AG04450 (cell line): ENCODE measurements at regions not wholly inside any gene's neighbourhood (a gene's known extent, or its start where the extent isn't known, plus 50 kb on each side); places are given as distances from the start of the nearest gene placed in this dataset.

Experiments
- CTCF ChIA-PET: fragments of 300-600, 350-600 bp; formaldehyde crosslinking; extraction: SDS; loops from one replicate; lab custom pipeline; 2022; ENCODE audit warnings: antibody characterized with exemption, inconsistent platforms; lab: Charles Lee
- POLR2A ChIA-PET: fragments of 350-600 bp; formaldehyde crosslinking; extraction: SDS; loops from one replicate; lab custom pipeline; 2021; ENCODE audit warnings: antibody characterized with exemption, inconsistent platforms; lab: Yijun Ruan, JAX
- DNase-seq: peaks from one replicate; pipeline ENCODE4 v3.0.0-alpha.2; 2011; ENCODE audit warnings: low read depth, low spot score
- H3K27ac ChIP-seq: one replicate; pipeline ENCODE4 v1.5.1; 2012; ENCODE audit warnings: low read depth, low read length, control low read depth
- H3K27me3 ChIP-seq: one replicate; pipeline ENCODE4 v1.6.0; 2012; ENCODE audit warnings: low read length; ENCODE audit not compliant: control insufficient read depth, insufficient read depth
- H3K4me3 ChIP-seq: 2 replicates; pipeline ENCODE4 v1.5.1; 2011; ENCODE audit warnings: mild to moderate bottlenecking, low read depth, low read length, control low read depth
- H3K9me3 ChIP-seq: 2 replicates; pipeline ENCODE4 v1.5.1; 2012; ENCODE audit warnings: low read length; ENCODE audit not compliant: control insufficient read depth, insufficient read depth
- TF ChIP-seq, protein P1 (sequence below): IDR thresholded peaks from 2 replicates; pipeline ENCODE4 v1.5.1; 2011; ENCODE audit warnings: low read depth, low read length, control low read depth, inconsistent platforms

DNA sequence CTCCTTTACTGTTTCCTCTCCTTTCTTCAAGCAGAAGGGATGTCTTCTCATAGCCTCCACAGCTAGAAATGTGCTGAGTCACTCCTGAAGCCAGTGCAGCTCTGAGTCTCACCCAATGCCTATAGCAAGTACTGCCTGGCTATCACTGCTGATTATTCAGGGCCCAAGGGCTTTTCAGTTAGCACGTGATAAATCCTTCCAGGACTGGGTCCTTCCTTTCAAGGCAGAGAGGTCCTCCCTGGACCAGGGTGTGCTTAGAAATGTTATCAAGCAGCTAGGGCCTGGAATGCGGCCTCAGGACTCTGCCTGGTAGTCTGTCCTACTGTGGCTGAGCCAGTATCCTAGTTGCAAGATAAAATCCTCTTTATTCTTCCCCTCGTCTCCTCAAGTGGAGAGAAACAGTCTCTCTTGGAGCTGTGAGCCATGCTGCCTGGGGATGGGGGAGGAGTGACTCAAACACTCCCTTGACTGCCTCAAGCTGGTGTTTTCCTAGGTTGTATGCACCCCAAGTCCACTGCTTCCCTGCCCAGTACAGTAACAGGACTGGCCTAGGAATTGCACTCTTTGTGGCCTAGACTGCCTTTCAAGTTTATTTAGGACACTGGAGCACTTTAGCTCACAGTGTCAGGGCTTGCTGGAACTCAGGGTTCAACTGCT lies 198.7 kb upstream of the SERP2 start:
- TF ChIP-seq, protein P1, sequence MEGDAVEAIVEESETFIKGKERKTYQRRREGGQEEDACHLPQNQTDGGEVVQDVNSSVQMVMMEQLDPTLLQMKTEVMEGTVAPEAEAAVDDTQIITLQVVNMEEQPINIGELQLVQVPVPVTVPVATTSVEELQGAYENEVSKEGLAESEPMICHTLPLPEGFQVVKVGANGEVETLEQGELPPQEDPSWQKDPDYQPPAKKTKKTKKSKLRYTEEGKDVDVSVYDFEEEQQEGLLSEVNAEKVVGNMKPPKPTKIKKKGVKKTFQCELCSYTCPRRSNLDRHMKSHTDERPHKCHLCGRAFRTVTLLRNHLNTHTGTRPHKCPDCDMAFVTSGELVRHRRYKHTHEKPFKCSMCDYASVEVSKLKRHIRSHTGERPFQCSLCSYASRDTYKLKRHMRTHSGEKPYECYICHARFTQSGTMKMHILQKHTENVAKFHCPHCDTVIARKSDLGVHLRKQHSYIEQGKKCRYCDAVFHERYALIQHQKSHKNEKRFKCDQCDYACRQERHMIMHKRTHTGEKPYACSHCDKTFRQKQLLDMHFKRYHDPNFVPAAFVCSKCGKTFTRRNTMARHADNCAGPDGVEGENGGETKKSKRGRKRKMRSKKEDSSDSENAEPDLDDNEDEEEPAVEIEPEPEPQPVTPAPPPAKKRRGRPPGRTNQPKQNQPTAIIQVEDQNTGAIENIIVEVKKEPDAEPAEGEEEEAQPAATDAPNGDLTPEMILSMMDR = no peak
- CTCF ChIA-PET = interaction anchor here (0.7 kb wide), 1 partner anchor 267 kb away, joined by 3 read pairs; no protein-coding TSS in a partner anchor
- POLR2A ChIA-PET = interaction anchor here (1.1 kb wide), 1 partner anchor 260 kb away, joined by 3 read pairs; no protein-coding TSS in a partner anchor
- Histone ChIP-seq H3K4me3 (no peak overlapping the region), H3K9me3 (no peaks in the 10 kb centered on the region), H3K27me3 (no peaks in the 10 kb centered on the region), H3K27ac (peak overlapping the region; percentile 76)
- no peak for DNase-seq

DNA sequence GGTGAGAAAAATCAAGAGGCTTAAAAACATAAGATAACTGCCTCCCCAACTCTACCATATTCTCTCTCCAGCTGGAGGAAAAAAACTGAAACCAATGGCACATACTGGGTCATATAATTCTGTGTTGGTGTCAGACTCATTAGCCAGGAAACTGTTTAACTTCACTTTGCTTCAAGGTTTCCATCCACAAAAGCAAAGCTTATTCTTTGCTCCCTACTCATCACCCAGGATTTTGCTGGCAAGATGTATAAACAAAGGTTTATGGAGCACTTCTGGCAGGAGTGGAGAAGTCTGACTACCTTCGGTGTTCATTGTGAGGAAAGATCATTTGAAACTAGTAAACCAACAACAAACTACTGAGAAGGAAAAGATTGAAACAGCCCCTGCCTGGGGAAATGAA lies 197.5 kb upstream of the SERP2 start:
- Histone ChIP-seq H3K27me3 (no peaks in the 10 kb centered on the region), H3K27ac (no peak overlapping the region), H3K9me3 (no peaks in the 10 kb centered on the region), H3K4me3 (no peak overlapping the region)
- ChIA-PET CTCF (interaction anchor here (1.2 kb wide), 1 partner anchor 14 kb away, joined by 3 read pairs; no protein-coding TSS in a partner anchor), POLR2A (no interaction called here)
- DNase-seq = no peak
- TF ChIP-seq, protein P1 = no peak

DNA sequence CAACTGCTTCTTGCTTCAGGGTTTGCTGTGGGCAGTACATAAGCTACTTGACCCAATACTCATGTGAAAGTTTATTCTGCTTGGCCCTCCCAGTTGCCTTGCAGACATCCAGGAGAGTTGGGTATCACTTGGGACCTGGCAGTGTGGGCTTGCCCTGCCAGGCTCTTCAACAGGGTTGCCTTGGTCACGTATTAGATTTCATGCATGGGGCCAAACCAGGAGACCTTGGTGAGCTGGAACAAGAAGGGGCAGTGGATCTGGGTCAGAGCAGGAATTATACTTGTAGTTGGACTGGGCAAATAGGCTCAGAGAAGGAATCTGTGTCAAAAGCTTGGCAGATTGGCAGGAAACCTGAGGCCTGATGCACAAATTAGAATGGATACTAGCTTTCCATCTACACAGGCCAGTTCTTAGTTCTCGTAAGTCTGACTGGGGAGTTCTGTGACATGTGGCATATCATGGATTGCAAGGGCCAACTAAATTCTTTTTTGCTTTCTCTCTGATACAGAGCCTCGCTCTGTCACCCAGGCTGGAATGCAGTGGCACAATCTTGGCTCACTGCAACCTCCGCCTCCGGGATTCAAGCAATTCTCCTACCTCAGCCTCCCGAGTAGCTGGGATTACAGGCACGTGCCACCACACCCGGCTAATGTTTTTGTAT lies 192.6 kb upstream of the SERP2 start:
- DNase-seq = no peak
- ChIA-PET POLR2A (no interaction called here), CTCF (no interaction called here)
- TF ChIP-seq, protein P1 = no peak
- H3K4me3 ChIP-seq = no peak overlapping the region
- no peaks in the 10 kb centered on the region for H3K9me3 ChIP-seq
- no peaks in the 10 kb centered on the region for H3K27me3 ChIP-seq
- no peak overlapping the region for H3K27ac ChIP-seq

DNA sequence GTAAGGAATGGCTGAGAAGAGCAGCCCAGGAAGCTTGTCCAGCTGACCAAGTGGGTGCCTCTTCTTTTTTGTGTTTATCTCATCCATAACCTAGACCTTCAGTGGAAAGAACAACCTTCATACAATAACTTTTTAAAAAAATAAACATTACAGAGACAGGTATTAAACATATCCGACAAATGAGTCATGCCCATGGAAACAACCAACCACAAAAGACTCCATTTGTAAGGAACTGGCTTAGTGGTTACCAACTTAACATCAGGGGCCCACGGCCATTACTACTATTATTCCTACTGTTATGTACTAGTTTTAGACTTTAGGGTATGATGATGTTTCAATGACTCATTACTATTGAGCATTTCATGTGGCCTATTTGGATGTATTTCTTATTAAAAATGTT lies 191.7 kb upstream of the SERP2 start:
- no peaks in the 10 kb centered on the region for H3K9me3 ChIP-seq

More for the DNA sequence above, 191.7 kb upstream of the SERP2 start:
- H3K27ac ChIP-seq = no peak overlapping the region
- POLR2A ChIA-PET = no interaction called here
- no peak for DNase-seq
- TF ChIP-seq, protein P1 = no peak
- no peak overlapping the region for H3K4me3 ChIP-seq
- H3K27me3 ChIP-seq = no peaks in the 10 kb centered on the region
- CTCF ChIA-PET = no interaction called here
